Fibroblast of skin of right quadriceps (primary cell): ENCODE measurements at regions not wholly inside any gene's neighbourhood (a gene's known extent, or its start where the extent isn't known, plus 50 kb on each side); places are given as distances from the start of the nearest gene placed in this dataset.

Experiments
- DNase-seq: peaks from one replicate; pipeline ENCODE4 v3.0.0-alpha.2; 2013

GRCh38 chr1:230011333-230012092 lies 55.5 kb upstream of the GALNT2 start:
- DNase-seq, result no peak

GRCh38 chr1:230012093-230012393 lies 55.0 kb upstream of the GALNT2 start:
- no peak for DNase-seq

GRCh38 chr1:230012741-230013140 lies 54.3 kb upstream of the GALNT2 start:
- DNase-seq, result no peak

GRCh38 chr1:230016159-230016558 lies 50.9 kb upstream of the GALNT2 start:
- DNase-seq, result no peak
